ENCODE measurements at regions not wholly inside any gene's neighbourhood (a gene's known extent, or its start where the extent isn't known, plus 50 kb on each side); places are given as distances from the start of the nearest gene placed in this dataset.

DNA sequence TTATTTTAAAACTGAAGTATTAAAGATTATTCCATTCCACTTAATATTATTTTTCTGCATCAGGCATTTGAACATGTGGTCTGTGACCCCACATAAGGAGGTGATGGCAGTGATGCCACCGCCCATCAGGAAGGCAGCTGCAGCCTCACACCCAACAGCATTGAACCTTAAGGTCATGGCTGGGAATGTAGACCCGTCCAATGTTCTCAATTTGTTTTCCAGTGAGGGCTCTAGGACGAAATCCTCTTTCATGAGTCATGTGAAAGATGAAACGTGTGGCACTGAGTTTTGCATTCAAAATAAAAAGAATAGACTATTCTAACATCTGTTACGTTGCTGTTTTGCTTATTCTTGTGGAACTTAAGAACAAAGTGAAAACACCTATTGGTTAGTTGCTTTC, 74.5 kb upstream of the ANKRD10 start:
- no peak for TF ChIP-seq CTCF (IDR thresholded peaks at IDR 0.05)
- TF ChIP-seq EP300 (IDR thresholded peaks at IDR 0.05): no peak
